GM12874 (cell line): ENCODE measurements at regions not wholly inside any gene's neighbourhood (a gene's known extent, or its start where the extent isn't known, plus 50 kb on each side); places are given as distances from the start of the nearest gene placed in this dataset.
A peak's percentile ranks its signal among the peaks of the same experiment; 100 is the strongest.

Experiments
- TF ChIP-seq, protein P1 (sequence below): IDR thresholded peaks from 2 replicates; pipeline ENCODE4 v1.5.1; 2011; ENCODE audit warnings: low read depth, mild to moderate bottlenecking, control low read depth, low read length, moderate library complexity; ENCODE audit not compliant: insufficient read depth

DNA sequence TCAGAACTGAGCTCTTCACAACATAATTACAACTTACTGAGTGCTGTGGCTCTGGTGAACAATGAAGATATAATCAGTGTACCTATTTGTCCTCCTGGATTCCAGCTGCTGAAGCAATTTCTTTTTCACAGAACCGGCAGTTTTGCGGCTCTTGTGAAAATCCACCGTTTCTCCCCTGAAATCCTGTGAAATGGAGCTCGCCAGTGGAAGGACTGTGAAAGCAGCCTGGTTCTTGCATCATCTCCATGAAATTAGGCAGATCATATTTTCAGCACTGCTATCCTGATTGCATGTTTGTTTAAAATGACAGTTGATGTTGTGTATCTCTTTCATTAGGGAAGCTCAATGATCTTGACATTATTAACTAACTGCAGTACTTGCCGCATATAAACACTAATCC, 120.2 kb upstream of the SNX19 start:
- TF ChIP-seq, protein P1, sequence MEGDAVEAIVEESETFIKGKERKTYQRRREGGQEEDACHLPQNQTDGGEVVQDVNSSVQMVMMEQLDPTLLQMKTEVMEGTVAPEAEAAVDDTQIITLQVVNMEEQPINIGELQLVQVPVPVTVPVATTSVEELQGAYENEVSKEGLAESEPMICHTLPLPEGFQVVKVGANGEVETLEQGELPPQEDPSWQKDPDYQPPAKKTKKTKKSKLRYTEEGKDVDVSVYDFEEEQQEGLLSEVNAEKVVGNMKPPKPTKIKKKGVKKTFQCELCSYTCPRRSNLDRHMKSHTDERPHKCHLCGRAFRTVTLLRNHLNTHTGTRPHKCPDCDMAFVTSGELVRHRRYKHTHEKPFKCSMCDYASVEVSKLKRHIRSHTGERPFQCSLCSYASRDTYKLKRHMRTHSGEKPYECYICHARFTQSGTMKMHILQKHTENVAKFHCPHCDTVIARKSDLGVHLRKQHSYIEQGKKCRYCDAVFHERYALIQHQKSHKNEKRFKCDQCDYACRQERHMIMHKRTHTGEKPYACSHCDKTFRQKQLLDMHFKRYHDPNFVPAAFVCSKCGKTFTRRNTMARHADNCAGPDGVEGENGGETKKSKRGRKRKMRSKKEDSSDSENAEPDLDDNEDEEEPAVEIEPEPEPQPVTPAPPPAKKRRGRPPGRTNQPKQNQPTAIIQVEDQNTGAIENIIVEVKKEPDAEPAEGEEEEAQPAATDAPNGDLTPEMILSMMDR = no peak

DNA sequence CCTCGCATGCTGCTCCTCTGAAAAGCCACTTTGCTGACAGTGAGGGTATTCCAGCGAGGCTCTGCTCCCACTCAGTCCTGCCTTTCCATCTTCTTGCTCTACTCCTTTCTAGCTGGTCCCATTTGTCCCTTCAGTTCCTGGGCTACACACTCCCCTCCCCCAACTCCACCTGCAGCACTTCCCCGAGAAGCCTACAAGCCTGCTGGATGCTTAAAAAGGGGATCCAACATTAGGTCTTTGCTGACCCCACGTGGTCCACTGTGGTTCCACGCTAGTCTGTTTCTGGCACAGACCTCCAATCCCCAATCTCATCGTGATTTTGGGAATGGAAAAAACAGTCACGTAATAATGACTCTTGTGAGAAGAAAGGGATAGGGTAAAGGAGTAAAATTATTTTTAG, 121.6 kb upstream of the SNX19 start:
- TF ChIP-seq, protein P1 = no peak

DNA sequence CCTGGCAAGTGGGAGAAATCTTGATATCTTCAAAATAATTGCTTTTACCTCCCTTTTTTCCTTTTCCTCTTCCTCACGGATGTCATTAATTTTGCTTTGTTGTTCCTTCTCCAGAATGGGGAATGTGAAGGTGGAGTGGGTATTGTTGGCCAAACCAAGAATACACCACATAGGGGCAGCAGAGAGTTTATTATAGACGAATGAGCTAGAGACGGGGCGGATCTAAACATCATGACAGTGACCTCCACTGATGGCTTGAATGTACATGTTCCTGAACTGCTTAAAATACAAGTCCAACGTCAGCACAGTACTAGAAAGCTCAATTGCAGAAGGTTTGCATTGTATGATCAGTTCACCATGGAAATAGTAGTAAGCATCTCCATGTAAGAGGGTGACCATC, 122.3 kb upstream of the SNX19 start:
- TF ChIP-seq, protein P1 = 0 out of 2 replicates have a peak, but pooled peaks have one; percentile 17

DNA sequence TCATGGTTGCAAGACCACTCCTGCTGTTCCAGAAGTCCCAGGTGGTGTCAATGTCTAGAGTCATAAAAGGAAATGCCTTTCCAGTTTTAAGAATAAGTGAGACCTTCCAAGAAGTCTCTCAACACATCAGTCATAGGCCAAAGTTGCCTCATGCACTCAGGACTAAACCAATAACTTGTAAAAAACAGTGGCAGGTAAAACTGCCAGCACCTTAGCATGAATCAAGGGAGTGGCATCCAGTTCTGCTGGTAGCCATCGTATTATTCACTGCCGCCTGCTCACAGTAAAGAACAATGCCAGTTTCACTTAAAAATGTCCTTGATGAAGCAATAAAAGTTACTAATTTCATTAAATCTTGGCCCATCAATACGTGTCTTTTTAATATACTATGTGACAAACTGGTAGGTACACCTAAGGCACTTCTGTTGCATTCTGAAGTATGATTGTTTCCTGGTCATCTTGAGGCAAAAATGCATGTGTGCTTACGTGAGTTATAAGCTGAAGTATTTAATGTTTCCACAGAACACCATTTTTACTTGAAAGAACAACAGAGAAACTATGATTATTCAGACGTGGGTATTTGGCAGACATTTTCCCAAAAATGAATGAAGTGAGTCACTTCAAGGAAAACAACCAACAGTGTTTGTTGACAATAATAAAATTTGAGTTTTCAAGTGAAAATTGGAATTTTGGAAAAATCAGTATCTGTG, 125.2 kb upstream of the SNX19 start:
- TF ChIP-seq, protein P1 = no peak

DNA sequence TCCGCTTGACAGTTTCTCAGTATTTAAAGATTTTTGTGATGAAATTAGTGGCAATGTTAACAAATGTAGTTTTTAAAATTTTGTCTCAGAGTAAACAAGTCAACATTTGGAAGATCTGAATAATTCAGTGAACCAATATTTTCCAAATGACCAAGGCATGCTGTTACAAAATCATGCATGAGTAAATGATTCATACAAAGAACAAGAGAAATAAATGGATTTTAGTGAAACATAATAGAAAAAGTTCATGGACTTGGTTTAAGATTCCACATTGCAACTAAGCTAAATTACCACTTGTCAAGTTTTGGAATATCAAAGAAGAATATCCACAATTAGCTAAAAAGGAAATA, 125.7 kb upstream of the SNX19 start:
- TF ChIP-seq, protein P1 = no peak

DNA sequence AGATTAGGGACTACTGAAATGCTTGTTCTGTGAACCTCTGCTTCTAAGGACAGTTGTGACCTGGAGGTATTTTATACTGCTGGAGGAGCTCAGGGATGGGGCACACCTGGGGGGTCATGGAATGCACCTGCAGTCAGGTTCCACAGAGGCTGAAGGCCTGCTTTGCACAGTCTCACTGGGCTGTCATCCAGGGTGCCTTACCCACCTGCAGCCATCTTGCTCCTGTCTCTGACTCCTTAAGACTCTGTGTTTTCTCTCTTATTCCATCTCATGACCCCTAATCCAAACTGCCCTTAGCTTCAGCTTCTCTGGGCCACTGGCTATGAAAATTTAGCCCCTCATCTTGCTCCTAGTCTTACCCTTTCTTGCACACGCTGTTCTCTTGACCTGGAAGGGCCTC, 127.0 kb upstream of the SNX19 start:
- TF ChIP-seq, protein P1 = no peak

DNA sequence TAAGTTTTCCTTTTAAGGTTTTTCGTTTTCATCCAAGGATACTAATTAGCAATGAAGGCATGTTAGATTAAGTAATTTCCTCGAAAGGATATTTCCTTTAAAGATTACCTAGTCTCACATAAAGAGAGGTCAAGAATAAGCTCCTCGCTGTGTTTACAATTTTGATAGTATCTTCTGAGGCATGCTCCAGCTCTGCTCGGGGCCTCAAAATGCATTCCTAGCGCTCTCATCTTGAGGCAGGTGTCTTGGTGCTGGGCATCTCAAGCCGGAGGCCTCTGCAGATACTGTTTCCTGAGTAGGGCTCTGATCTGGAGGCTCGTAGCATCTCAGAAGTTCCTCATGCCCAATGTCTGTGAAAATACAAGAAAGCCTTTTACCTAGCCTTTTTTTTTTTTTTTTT, 128.6 kb upstream of the SNX19 start:
- TF ChIP-seq, protein P1 = no peak
